ENCODE measurements at regions not wholly inside any gene's neighbourhood (a gene's known extent, or its start where the extent isn't known, plus 50 kb on each side); places are given as distances from the start of the nearest gene placed in this dataset.
"Not testable (repeated sequence)": the region's sequence is repeated elsewhere in the genome, so short reads cannot be mapped to it uniquely, and the experiment has no call there.

- no peak overlapping the region for H3K4me3 Mint-ChIP-seq (ENCODE audit: unreplicated experiment)
- H3K4me1 Mint-ChIP-seq (ENCODE audit: low read depth, unreplicated experiment) = no peaks in the 10 kb centered on the region
- no peaks in the 10 kb centered on the region for H3K27me3 Mint-ChIP-seq (ENCODE audit: insufficient read depth, unreplicated experiment)
- Histone ChIP-seq H3K9me3 (peaks cover 14% of the 10 kb centered on the region), H3K27me3 (replicated peaks; ENCODE audit: control insufficient read depth, insufficient read depth, low read length) (no peaks in the 10 kb centered on the region), H3K36me3 (ENCODE audit: control insufficient read depth, insufficient read depth, low read length) (no peaks in the 10 kb centered on the region), H3K4me1 (no peaks in the 10 kb centered on the region), H3K4me3 (ENCODE audit: low read depth, low read length) (no peak overlapping the region)
- H3K27ac Mint-ChIP-seq (ENCODE audit: unreplicated experiment) = no peak overlapping the region
- peaks cover 35% of the 10 kb centered on the region for H3K9me3 Mint-ChIP-seq (ENCODE audit: unreplicated experiment)
- ChIA-PET POLR2A (no interaction called here), CTCF (no interaction called here)
- no TSS peak for BruUV-seq (replicated peaks)
- no peak for DNase-seq
- H3K36me3 Mint-ChIP-seq (ENCODE audit: insufficient read depth, unreplicated experiment) = no peaks in the 10 kb centered on the region
- intact Hi-C loops (cut with micrococcal nuclease; ENCODE audit: unreplicated experiment) = no loop called here
- TF ChIP-seq CTCF (IDR thresholded peaks at IDR 0.05; ENCODE audit: insufficient read depth in 1 of 2, low read depth in 1 of 2, low read length in 1 of 2, severe bottlenecking in 1 of 2, unreplicated experiment in 1 of 2) = no peak
Measured at GRCh38 chr6:991192-991591, 298.3 kb upstream of the EXOC2 start.

GRCh38 chr6:984031-984430, 291.1 kb upstream of the EXOC2 start:
- Mint-ChIP-seq H3K36me3 (ENCODE audit: insufficient read depth, unreplicated experiment) (no peaks in the 10 kb centered on the region), H3K4me3 (ENCODE audit: unreplicated experiment) (no peak overlapping the region), H3K27ac (ENCODE audit: unreplicated experiment) (no peak overlapping the region), H3K4me1 (ENCODE audit: low read depth, unreplicated experiment) (no peaks in the 10 kb centered on the region), H3K9me3 (ENCODE audit: unreplicated experiment) (peaks cover 13% of the 10 kb centered on the region), H3K27me3 (ENCODE audit: insufficient read depth, unreplicated experiment) (no peaks in the 10 kb centered on the region)
- Histone ChIP-seq H3K36me3 (ENCODE audit: control insufficient read depth, insufficient read depth, low read length) (no peaks in the 10 kb centered on the region), H3K4me3 (ENCODE audit: low read depth, low read length) (no peak overlapping the region), H3K4me1 (0 out of 2 replicates have a peak, but pooled peaks cover 3% of the 10 kb centered on the region), H3K27me3 (replicated peaks; ENCODE audit: control insufficient read depth, insufficient read depth, low read length) (no peaks in the 10 kb centered on the region), H3K9me3 (no peaks in the 10 kb centered on the region)
- no peak for DNase-seq
- no peak for TF ChIP-seq CTCF (IDR thresholded peaks at IDR 0.05; ENCODE audit: insufficient read depth in 1 of 2, low read depth in 1 of 2, low read length in 1 of 2, severe bottlenecking in 1 of 2, unreplicated experiment in 1 of 2)
- POLR2A ChIA-PET = interaction anchor here (0.6 kb wide), 1 partner anchor 787 kb away, joined by 4 read pairs; no protein-coding TSS in a partner anchor
- BruUV-seq (replicated peaks) = no TSS peak
- intact Hi-C loops (cut with micrococcal nuclease; ENCODE audit: unreplicated experiment) = no loop called here
- CTCF ChIA-PET = no interaction called here

- ChIA-PET POLR2A (no interaction called here), CTCF (no interaction called here)
- TF ChIP-seq CTCF (IDR thresholded peaks at IDR 0.05; ENCODE audit: insufficient read depth in 1 of 2, low read depth in 1 of 2, low read length in 1 of 2, severe bottlenecking in 1 of 2, unreplicated experiment in 1 of 2) = no peak
- Mint-ChIP-seq H3K36me3 (ENCODE audit: insufficient read depth, unreplicated experiment) (no peaks in the 10 kb centered on the region), H3K9me3 (ENCODE audit: unreplicated experiment) (peaks cover 46% of the 10 kb centered on the region), H3K4me3 (ENCODE audit: unreplicated experiment) (no peak overlapping the region), H3K27ac (ENCODE audit: unreplicated experiment) (no peak overlapping the region), H3K27me3 (ENCODE audit: insufficient read depth, unreplicated experiment) (no peaks in the 10 kb centered on the region), H3K4me1 (ENCODE audit: low read depth, unreplicated experiment) (no peaks in the 10 kb centered on the region)
- BruUV-seq (replicated peaks) = no TSS peak
- no peak for DNase-seq
- Histone ChIP-seq H3K9me3 (peaks cover 14% of the 10 kb centered on the region), H3K36me3 (ENCODE audit: control insufficient read depth, insufficient read depth, low read length) (no peaks in the 10 kb centered on the region), H3K4me1 (0 out of 2 replicates have a peak, but pooled peaks cover 3% of the 10 kb centered on the region), H3K27me3 (replicated peaks; ENCODE audit: control insufficient read depth, insufficient read depth, low read length) (no peaks in the 10 kb centered on the region), H3K4me3 (ENCODE audit: low read depth, low read length) (no peak overlapping the region)
- intact Hi-C loops (cut with micrococcal nuclease; ENCODE audit: unreplicated experiment) = no loop called here
Measured at GRCh38 chr6:978937-979685, 286.2 kb upstream of the EXOC2 start.

- DNase-seq; CTCF ChIA-PET; H3K27ac Mint-ChIP-seq (ENCODE audit: unreplicated experiment); POLR2A ChIA-PET; H3K27me3 ChIP-seq (replicated peaks; ENCODE audit: control insufficient read depth, insufficient read depth, low read length); BruUV-seq (replicated peaks); H3K36me3 ChIP-seq (ENCODE audit: control insufficient read depth, insufficient read depth, low read length); intact Hi-C loops (cut with micrococcal nuclease; ENCODE audit: unreplicated experiment); H3K4me1 Mint-ChIP-seq (ENCODE audit: low read depth, unreplicated experiment); H3K4me1 ChIP-seq; H3K27me3 Mint-ChIP-seq (ENCODE audit: insufficient read depth, unreplicated experiment); H3K4me3 ChIP-seq (ENCODE audit: low read depth, low read length); H3K4me3 Mint-ChIP-seq (ENCODE audit: unreplicated experiment); H3K36me3 Mint-ChIP-seq (ENCODE audit: insufficient read depth, unreplicated experiment): not testable (repeated sequence)
- H3K9me3 ChIP-seq = peaks cover 14% of the 10 kb centered on the region
- peaks cover 46% of the 10 kb centered on the region for H3K9me3 Mint-ChIP-seq (ENCODE audit: unreplicated experiment)
Measured at GRCh38 chr6:977226-977625, 284.3 kb upstream of the EXOC2 start.
